Liver (tissue), 3 donors: ENCODE measurements at regions not wholly inside any gene's neighbourhood (a gene's known extent, or its start where the extent isn't known, plus 50 kb on each side); places are given as distances from the start of the nearest gene placed in this dataset.
"Not testable (repeated sequence)": the region's sequence is repeated elsewhere in the genome, so short reads cannot be mapped to it uniquely, and the experiment has no call there.

ENCODE experiments used
- ATF3 ChIP-seq: IDR thresholded peaks from 2 replicates; pipeline ENCODE4 v1.6.1; 2016; ENCODE audit warnings: antibody characterized with exemption
- CTCF ChIP-seq: fragments of 150-350 bp; IDR thresholded peaks from 2 replicates; pipeline ENCODE4 v1.5.1; 2017; ENCODE audit warnings: improper control_type of control experiment, low read depth, low read length; ENCODE audit not compliant: missing input control
- GABPA ChIP-seq, 2 donors: IDR thresholded peaks in 1 of 2; conservative IDR thresholded peaks in 1 of 2; 2 replicates each; pipeline ENCODE4 v1.6.1; 2016; ENCODE audit warnings: antibody characterized with exemption in 2 of 2, mild to moderate bottlenecking in 1 of 2, moderate library complexity in 1 of 2
- HNF4A ChIP-seq, 2 donors: conservative IDR thresholded peaks; 2 replicates each; pipeline ENCODE4 v1.6.1; 2016; ENCODE audit warnings: antibody characterized with exemption in 2 of 2, mild to moderate bottlenecking in 2 of 2
- HNF4G ChIP-seq: IDR thresholded peaks from 2 replicates; pipeline ENCODE4 v1.6.1; 2016; ENCODE audit warnings: antibody characterized with exemption
- JUND ChIP-seq, 2 donors: IDR thresholded peaks; 2 replicates each; pipeline ENCODE4 v1.6.1; 2016; ENCODE audit warnings: antibody characterized with exemption in 2 of 2
- MAX ChIP-seq: IDR thresholded peaks from 2 replicates; pipeline ENCODE4 v1.6.1; 2016; ENCODE audit warnings: antibody characterized with exemption
- NR2F2 ChIP-seq: IDR thresholded peaks from 2 replicates; pipeline ENCODE4 v1.6.1; 2016; ENCODE audit warnings: antibody characterized with exemption
- RAD21 ChIP-seq, 2 donors: IDR thresholded peaks; 2 replicates each; pipeline ENCODE4 v1.6.1; 2016; ENCODE audit warnings: antibody characterized with exemption in 2 of 2, mild to moderate bottlenecking in 2 of 2
- RXRA ChIP-seq, 2 donors: IDR thresholded peaks; 2 replicates each; pipeline ENCODE4 v1.6.1; 2017 to 2018; ENCODE audit warnings: antibody characterized with exemption in 2 of 2, mild to moderate bottlenecking in 1 of 2
- TAF1 ChIP-seq: conservative IDR thresholded peaks from 2 replicates; pipeline ENCODE4 v1.6.1; 2016; ENCODE audit warnings: antibody characterized with exemption, mild to moderate bottlenecking
- ZBTB33 ChIP-seq: IDR thresholded peaks from 2 replicates; pipeline ENCODE4 v1.6.1; 2016; ENCODE audit warnings: antibody characterized with exemption
- donor health status: healthy.
- donor health status: healthy.

- not testable (repeated sequence) for TF ChIP-seq CTCF; GABPA (IDR thresholded peaks at IDR 0.05 in 1 of 2, conservative IDR thresholded peaks at IDR 0.05 in 1 of 2); ATF3; TAF1; MAX; JUND (IDR thresholded peaks at IDR 0.05); RXRA (IDR thresholded peaks at IDR 0.05); RAD21 (IDR thresholded peaks at IDR 0.05); NR2F2; HNF4A (conservative IDR thresholded peaks at IDR 0.05); ZBTB33; HNF4G
Measured at GRCh38 chr9:19625426-19625825, 163.4 kb downstream of the SLC24A2 start.
